NCI-H345 (cell line): ENCODE measurements at regions not wholly inside any gene's neighbourhood (a gene's known extent, or its start where the extent isn't known, plus 50 kb on each side); places are given as distances from the start of the nearest gene placed in this dataset.

Experiments used
- DNase-seq: peaks from one replicate; lab custom pipeline; 2025; lab: John Stamatoyannopoulos, UW

- DNase-seq: no peak
These were observed 615.1 kb upstream of the SALL3 start for GRCh38 chr18:78364388-78364960.

GRCh38 chr18:78367996-78368395, 611.6 kb upstream of the SALL3 start:
- DNase-seq: no peak

- no peak for DNase-seq
These were observed 610.9 kb upstream of the SALL3 start for GRCh38 chr18:78368726-78369125.

- DNase-seq: no peak
These were observed 603.6 kb upstream of the SALL3 start for GRCh38 chr18:78376046-78376445.

GRCh38 chr18:78378403-78378802, 601.2 kb upstream of the SALL3 start:
- DNase-seq: no peak

- no peak for DNase-seq
These were observed 600.6 kb upstream of the SALL3 start for GRCh38 chr18:78378983-78379382.

GRCh38 chr18:78390348-78390951, 589.2 kb upstream of the SALL3 start:
- no peak for DNase-seq

- no peak for DNase-seq
These were observed 588.7 kb upstream of the SALL3 start for GRCh38 chr18:78390952-78391348.

- DNase-seq: no peak
These were observed 586.3 kb upstream of the SALL3 start for GRCh38 chr18:78393086-78393862.

GRCh38 chr18:78396077-78396476, 583.5 kb upstream of the SALL3 start:
- no peak for DNase-seq

- DNase-seq: no peak
These were observed 582.9 kb upstream of the SALL3 start for GRCh38 chr18:78396756-78397155.

- DNase-seq: no peak
These were observed 579.6 kb upstream of the SALL3 start for GRCh38 chr18:78399992-78400503.

- no peak for DNase-seq
These were observed 577.2 kb upstream of the SALL3 start for GRCh38 chr18:78402440-78402839.

- DNase-seq: no peak
These were observed 576.7 kb upstream of the SALL3 start for GRCh38 chr18:78402966-78403365.

GRCh38 chr18:78403371-78403770, 576.2 kb upstream of the SALL3 start:
- no peak for DNase-seq

GRCh38 chr18:78405763-78406162, 573.9 kb upstream of the SALL3 start:
- no peak for DNase-seq

- DNase-seq: peak; percentile 38
These were observed 572.7 kb upstream of the SALL3 start for GRCh38 chr18:78406743-78407465.

- DNase-seq: peak; percentile 42
These were observed 572.2 kb upstream of the SALL3 start for GRCh38 chr18:78407466-78407844.

GRCh38 chr18:78408623-78409022, 571.0 kb upstream of the SALL3 start:
- no peak for DNase-seq

GRCh38 chr18:78410094-78410786, 569.4 kb upstream of the SALL3 start:
- no peak for DNase-seq

- no peak for DNase-seq
These were observed 568.1 kb upstream of the SALL3 start for GRCh38 chr18:78411539-78411938.

GRCh38 chr18:78414302-78414701, 565.3 kb upstream of the SALL3 start:
- no peak for DNase-seq
